ENCODE measurements at regions not wholly inside any gene's neighbourhood (a gene's known extent, or its start where the extent isn't known, plus 50 kb on each side); places are given as distances from the start of the nearest gene placed in this dataset.

GRCh38 chr13:83281654-83282053 lies 600.6 kb downstream of the SLITRK1 start:
- Histone ChIP-seq H3K9me3 (peaks cover 63% of the 10 kb centered on the region), H3K36me3 (ENCODE audit: low read depth) (no peaks in the 10 kb centered on the region), H3K4me3 (no peak overlapping the region), H3K4me1 (ENCODE audit: low read depth) (no peaks in the 10 kb centered on the region)
- TF ChIP-seq CTCF (IDR thresholded peaks at IDR 0.05): no peak
- no peak for DNase-seq
- ATAC-seq: no peak
- intact Hi-C loops (cut with DNase I, micrococcal nuclease): no loop called here

- Histone ChIP-seq H3K4me3 (no peak overlapping the region), H3K4me1 (ENCODE audit: low read depth) (no peaks in the 10 kb centered on the region), H3K9me3 (peaks cover 37% of the 10 kb centered on the region), H3K36me3 (ENCODE audit: low read depth) (no peaks in the 10 kb centered on the region)
- TF ChIP-seq CTCF (IDR thresholded peaks at IDR 0.05): no peak
- no peak for ATAC-seq
- no peak for DNase-seq
- intact Hi-C loops (cut with DNase I, micrococcal nuclease): no loop called here
Observed at GRCh38 chr13:83274679-83275078, 607.6 kb downstream of the SLITRK1 start.

- TF ChIP-seq CTCF (IDR thresholded peaks at IDR 0.05): no peak
- Histone ChIP-seq H3K4me1 (ENCODE audit: low read depth) (no peaks in the 10 kb centered on the region), H3K9me3 (peaks cover 37% of the 10 kb centered on the region), H3K4me3 (no peak overlapping the region), H3K36me3 (ENCODE audit: low read depth) (no peaks in the 10 kb centered on the region)
- no peak for DNase-seq
- no peak for ATAC-seq
- intact Hi-C loops (cut with DNase I, micrococcal nuclease): no loop called here
Observed at GRCh38 chr13:83272652-83273240, 609.5 kb downstream of the SLITRK1 start.

GRCh38 chr13:83272076-83272475 lies 610.2 kb downstream of the SLITRK1 start:
- no peak for TF ChIP-seq CTCF (IDR thresholded peaks at IDR 0.05)
- H3K9me3 ChIP-seq: peaks cover 31% of the 10 kb centered on the region
- ATAC-seq (no peak), DNase-seq (no peak)
- H3K4me3 ChIP-seq: no peak overlapping the region
- no peaks in the 10 kb centered on the region for H3K4me1 ChIP-seq (ENCODE audit: low read depth)
- H3K36me3 ChIP-seq (ENCODE audit: low read depth): no peaks in the 10 kb centered on the region
- intact Hi-C loops (cut with DNase I, micrococcal nuclease): no loop called here

GRCh38 chr13:83265279-83265678 lies 617.0 kb downstream of the SLITRK1 start:
- Histone ChIP-seq H3K36me3 (ENCODE audit: low read depth) (no peaks in the 10 kb centered on the region), H3K4me3 (no peak overlapping the region), H3K4me1 (ENCODE audit: low read depth) (no peaks in the 10 kb centered on the region), H3K9me3 (peaks cover 43% of the 10 kb centered on the region)
- no peak for TF ChIP-seq CTCF (IDR thresholded peaks at IDR 0.05)
- DNase-seq (no peak), ATAC-seq (no peak)
- intact Hi-C loops (cut with DNase I, micrococcal nuclease): no loop called here

DNA sequence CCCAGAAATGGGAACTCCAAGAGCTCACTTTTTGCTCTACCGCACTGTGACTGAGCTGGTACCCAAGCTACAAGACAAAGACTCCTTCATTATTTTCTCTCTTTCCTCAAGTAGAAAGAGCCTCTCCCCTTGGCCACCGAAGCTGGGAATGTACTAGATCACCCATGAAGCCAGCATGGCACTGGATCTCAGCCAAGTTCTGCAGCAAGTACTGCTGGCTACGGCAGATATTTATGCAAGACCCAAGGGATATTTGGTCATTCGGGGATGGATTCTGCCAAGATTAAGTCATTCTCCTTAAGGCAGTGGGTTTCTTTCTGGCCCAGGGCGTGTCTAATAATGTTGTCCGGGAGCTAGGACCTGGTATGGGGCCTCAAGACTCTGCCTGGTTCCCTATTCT lies 633.5 kb downstream of the SLITRK1 start:
- Histone ChIP-seq H3K4me1 (ENCODE audit: low read depth) (no peaks in the 10 kb centered on the region), H3K9me3 (peaks cover 50% of the 10 kb centered on the region), H3K4me3 (no peak overlapping the region), H3K36me3 (ENCODE audit: low read depth) (no peaks in the 10 kb centered on the region)
- TF ChIP-seq CTCF (IDR thresholded peaks at IDR 0.05): no peak
- intact Hi-C loops (cut with DNase I, micrococcal nuclease): no loop called here
- ATAC-seq (no peak), DNase-seq (no peak)

Measured in mucosa of descending colon (tissue), 3 donors.